WTC11 (cell line): ENCODE measurements at regions not wholly inside any gene's neighbourhood (a gene's known extent, or its start where the extent isn't known, plus 50 kb on each side); places are given as distances from the start of the nearest gene placed in this dataset.

Experiments
- ESRRA ChIP-seq: sonication (generic); formaldehyde crosslinking; IDR thresholded peaks from 2 replicates; pipeline ENCODE4 v1.8.1; 2022; ENCODE audit warnings: mild to moderate bottlenecking, missing genetic modification reagents, borderline replicate concordance
- GRHL2 ChIP-seq: fragments of 250-450 bp; sonication (Bioruptor Pico); IDR thresholded peaks from 2 replicates; pipeline ENCODE4 v1.8.0; 2022; ENCODE audit warnings: mild to moderate bottlenecking, moderate library complexity; ENCODE audit not compliant: insufficient replicate concordance, severe bottlenecking
- NR3C1 ChIP-seq: sonication (generic); formaldehyde crosslinking; conservative IDR thresholded peaks from 2 replicates; pipeline ENCODE4 v1.8.1; 2023; ENCODE audit warnings: low read depth, mild to moderate bottlenecking, missing genetic modification reagents
- RELA ChIP-seq: sonication (generic); formaldehyde crosslinking; IDR thresholded peaks from 2 replicates; pipeline ENCODE4 v1.8.1; 2022; ENCODE audit warnings: missing genetic modification reagents, mild to moderate bottlenecking, borderline replicate concordance
- SOX15 ChIP-seq: fragments of 250-450 bp; sonication (Bioruptor Pico); IDR thresholded peaks from 2 replicates; pipeline ENCODE4 v1.9.0; 2021; ENCODE audit warnings: mild to moderate bottlenecking
- SP1 ChIP-seq: sonication (generic); formaldehyde crosslinking; conservative IDR thresholded peaks from 2 replicates; pipeline ENCODE4 v1.8.1; 2022; ENCODE audit warnings: missing genetic modification reagents
- TF ChIP-seq, protein P1 (sequence below): sonication (generic); formaldehyde crosslinking; conservative IDR thresholded peaks from 2 replicates; pipeline ENCODE4 v1.8.1; 2022; ENCODE audit warnings: mild to moderate bottlenecking, missing genetic modification reagents
- TF ChIP-seq, protein P2 (sequence below): sonication (generic); formaldehyde crosslinking; IDR thresholded peaks from 2 replicates; pipeline ENCODE4 v1.8.1; 2022; ENCODE audit warnings: low read depth, missing genetic modification reagents, borderline replicate concordance
- TF ChIP-seq, protein P3 (sequence below): sonication (generic); formaldehyde crosslinking; IDR thresholded peaks from 2 replicates; pipeline ENCODE4 v1.8.1; 2023; ENCODE audit warnings: mild to moderate bottlenecking, missing genetic modification reagents
- TF ChIP-seq, protein P4 (sequence below): fragments of 250-450 bp; sonication (Bioruptor Pico); IDR thresholded peaks from 2 replicates; pipeline ENCODE4 v1.9.0; 2021; ENCODE audit warnings: moderate library complexity, mild to moderate bottlenecking, inconsistent platforms, borderline replicate concordance

- TF ChIP-seq NR3C1 (no peak), GRHL2 (CRISPR knock-in tag) (no peak), SP1 (CRISPR knock-in tag) (no peak), ESRRA (CRISPR knock-in tag) (no peak), SOX15 (no peak), RELA (no peak)
- TF ChIP-seq, protein P1, sequence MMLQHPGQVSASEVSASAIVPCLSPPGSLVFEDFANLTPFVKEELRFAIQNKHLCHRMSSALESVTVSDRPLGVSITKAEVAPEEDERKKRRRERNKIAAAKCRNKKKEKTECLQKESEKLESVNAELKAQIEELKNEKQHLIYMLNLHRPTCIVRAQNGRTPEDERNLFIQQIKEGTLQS, result no peak
- TF ChIP-seq, protein P2, sequence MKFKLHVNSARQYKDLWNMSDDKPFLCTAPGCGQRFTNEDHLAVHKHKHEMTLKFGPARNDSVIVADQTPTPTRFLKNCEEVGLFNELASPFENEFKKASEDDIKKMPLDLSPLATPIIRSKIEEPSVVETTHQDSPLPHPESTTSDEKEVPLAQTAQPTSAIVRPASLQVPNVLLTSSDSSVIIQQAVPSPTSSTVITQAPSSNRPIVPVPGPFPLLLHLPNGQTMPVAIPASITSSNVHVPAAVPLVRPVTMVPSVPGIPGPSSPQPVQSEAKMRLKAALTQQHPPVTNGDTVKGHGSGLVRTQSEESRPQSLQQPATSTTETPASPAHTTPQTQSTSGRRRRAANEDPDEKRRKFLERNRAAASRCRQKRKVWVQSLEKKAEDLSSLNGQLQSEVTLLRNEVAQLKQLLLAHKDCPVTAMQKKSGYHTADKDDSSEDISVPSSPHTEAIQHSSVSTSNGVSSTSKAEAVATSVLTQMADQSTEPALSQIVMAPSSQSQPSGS, result no peak
- TF ChIP-seq, protein P3, sequence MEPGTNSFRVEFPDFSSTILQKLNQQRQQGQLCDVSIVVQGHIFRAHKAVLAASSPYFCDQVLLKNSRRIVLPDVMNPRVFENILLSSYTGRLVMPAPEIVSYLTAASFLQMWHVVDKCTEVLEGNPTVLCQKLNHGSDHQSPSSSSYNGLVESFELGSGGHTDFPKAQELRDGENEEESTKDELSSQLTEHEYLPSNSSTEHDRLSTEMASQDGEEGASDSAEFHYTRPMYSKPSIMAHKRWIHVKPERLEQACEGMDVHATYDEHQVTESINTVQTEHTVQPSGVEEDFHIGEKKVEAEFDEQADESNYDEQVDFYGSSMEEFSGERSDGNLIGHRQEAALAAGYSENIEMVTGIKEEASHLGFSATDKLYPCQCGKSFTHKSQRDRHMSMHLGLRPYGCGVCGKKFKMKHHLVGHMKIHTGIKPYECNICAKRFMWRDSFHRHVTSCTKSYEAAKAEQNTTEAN (CRISPR knock-in tag), result no peak
- TF ChIP-seq, protein P4, sequence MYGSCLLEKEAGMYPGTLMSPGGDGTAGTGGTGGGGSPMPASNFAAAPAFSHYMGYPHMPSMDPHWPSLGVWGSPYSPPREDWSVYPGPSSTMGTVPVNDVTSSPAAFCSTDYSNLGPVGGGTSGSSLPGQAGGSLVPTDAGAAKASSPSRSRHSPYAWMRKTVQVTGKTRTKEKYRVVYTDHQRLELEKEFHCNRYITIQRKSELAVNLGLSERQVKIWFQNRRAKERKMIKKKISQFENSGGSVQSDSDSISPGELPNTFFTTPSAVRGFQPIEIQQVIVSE (CRISPR knock-in tag), result no peak
Observed at GRCh38 chr7:125899577-125899976, 970.0 kb upstream of the POT1 start.
